ENCODE measurements at regions not wholly inside any gene's neighbourhood (a gene's known extent, or its start where the extent isn't known, plus 50 kb on each side); places are given as distances from the start of the nearest gene placed in this dataset.

DNA sequence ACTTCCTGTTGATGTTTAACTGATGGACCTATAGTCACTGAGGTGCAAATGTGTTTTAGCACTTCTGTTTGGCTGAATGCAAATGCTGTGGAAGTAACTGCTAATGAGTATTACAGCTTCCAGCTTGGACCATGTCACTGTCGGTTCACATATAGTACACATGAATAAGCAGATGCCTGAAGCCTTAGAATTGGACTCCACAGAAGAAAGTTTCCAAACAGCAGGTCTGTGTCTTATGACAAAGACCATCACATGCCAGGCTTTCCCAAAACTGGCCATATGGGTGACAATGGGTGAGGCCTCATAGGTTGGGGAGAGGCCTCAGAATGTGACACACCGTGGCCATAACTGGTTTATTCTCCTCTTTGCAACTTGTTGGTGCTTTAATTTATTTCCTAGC lies 241.8 kb downstream of the WNT5A start (continued):
- TF ChIP-seq STAT6 (CRISPR knock-in tag; conservative IDR thresholded peaks at IDR 0.05; ENCODE audit: low read depth), result no peak
- TF ChIP-seq, protein P1, sequence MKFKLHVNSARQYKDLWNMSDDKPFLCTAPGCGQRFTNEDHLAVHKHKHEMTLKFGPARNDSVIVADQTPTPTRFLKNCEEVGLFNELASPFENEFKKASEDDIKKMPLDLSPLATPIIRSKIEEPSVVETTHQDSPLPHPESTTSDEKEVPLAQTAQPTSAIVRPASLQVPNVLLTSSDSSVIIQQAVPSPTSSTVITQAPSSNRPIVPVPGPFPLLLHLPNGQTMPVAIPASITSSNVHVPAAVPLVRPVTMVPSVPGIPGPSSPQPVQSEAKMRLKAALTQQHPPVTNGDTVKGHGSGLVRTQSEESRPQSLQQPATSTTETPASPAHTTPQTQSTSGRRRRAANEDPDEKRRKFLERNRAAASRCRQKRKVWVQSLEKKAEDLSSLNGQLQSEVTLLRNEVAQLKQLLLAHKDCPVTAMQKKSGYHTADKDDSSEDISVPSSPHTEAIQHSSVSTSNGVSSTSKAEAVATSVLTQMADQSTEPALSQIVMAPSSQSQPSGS (CRISPR knock-in tag; IDR thresholded peaks at IDR 0.05; ENCODE audit: borderline replicate concordance, low read depth), result no peak
- TF ChIP-seq, protein P2, sequence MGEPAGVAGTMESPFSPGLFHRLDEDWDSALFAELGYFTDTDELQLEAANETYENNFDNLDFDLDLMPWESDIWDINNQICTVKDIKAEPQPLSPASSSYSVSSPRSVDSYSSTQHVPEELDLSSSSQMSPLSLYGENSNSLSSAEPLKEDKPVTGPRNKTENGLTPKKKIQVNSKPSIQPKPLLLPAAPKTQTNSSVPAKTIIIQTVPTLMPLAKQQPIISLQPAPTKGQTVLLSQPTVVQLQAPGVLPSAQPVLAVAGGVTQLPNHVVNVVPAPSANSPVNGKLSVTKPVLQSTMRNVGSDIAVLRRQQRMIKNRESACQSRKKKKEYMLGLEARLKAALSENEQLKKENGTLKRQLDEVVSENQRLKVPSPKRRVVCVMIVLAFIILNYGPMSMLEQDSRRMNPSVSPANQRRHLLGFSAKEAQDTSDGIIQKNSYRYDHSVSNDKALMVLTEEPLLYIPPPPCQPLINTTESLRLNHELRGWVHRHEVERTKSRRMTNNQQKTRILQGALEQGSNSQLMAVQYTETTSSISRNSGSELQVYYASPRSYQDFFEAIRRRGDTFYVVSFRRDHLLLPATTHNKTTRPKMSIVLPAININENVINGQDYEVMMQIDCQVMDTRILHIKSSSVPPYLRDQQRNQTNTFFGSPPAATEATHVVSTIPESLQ (CRISPR knock-in tag; IDR thresholded peaks at IDR 0.05), result no peak
- TF ChIP-seq EMX1 (CRISPR knock-in tag; IDR thresholded peaks at IDR 0.05), result no peak
- TF ChIP-seq ZNF232 (CRISPR knock-in tag; IDR thresholded peaks at IDR 0.05), result no peak
- no peak for TF ChIP-seq ZNF416 (CRISPR knock-in tag; IDR thresholded peaks at IDR 0.05)
- TF ChIP-seq, protein P3, sequence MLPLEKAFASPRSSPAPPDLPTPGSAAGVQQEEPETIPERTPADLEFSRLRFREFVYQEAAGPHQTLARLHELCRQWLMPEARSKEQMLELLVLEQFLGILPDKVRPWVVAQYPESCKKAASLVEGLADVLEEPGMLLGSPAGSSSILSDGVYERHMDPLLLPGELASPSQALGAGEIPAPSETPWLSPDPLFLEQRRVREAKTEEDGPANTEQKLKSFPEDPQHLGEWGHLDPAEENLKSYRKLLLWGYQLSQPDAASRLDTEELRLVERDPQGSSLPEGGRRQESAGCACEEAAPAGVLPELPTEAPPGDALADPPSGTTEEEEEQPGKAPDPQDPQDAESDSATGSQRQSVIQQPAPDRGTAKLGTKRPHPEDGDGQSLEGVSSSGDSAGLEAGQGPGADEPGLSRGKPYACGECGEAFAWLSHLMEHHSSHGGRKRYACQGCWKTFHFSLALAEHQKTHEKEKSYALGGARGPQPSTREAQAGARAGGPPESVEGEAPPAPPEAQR (CRISPR knock-in tag; IDR thresholded peaks at IDR 0.05), result no peak
- no peak for TF ChIP-seq CREB1 (CRISPR knock-in tag; IDR thresholded peaks at IDR 0.05)
- no peak for TF ChIP-seq KAT7 (CRISPR knock-in tag; IDR thresholded peaks at IDR 0.05; ENCODE audit: borderline replicate concordance)
- TF ChIP-seq ZNF121 (CRISPR knock-in tag; IDR thresholded peaks at IDR 0.05), result no peak
- no peak for TF ChIP-seq ZBTB43 (CRISPR knock-in tag; IDR thresholded peaks at IDR 0.05)

DNA sequence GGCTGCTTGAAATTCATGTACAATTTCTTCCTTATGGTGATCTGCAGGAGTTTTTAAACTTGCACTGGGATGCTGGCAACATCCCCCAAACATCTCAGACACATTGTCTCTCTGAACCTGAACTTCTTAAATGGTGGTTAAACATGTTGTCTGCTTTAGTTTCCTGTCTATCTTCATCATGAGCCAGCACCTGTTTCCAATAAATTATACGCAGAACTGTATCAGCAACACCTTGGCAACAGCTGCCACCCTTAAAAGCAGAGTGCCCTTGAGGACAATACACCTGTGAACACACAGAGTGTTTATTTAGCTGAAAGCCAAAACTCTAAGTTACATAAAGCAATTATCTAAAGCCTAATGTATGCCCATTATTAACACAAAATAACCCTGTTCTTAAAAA lies 242.9 kb downstream of the WNT5A start:
- Mint-ChIP-seq H3K9me3 (peaks cover 17% of the 10 kb centered on the region), H3K4me1 (peaks cover 12% of the 10 kb centered on the region), H3K27ac (no peak overlapping the region), H3K36me3 (peaks cover 12% of the 10 kb centered on the region), H3K27me3 (ENCODE audit: low read depth) (no peaks in the 10 kb centered on the region), H3K4me3 (no peak overlapping the region)
- ChIA-PET CTCF (no interaction called here), POLR2A (no interaction called here)
- no peak for DNase-seq (ENCODE audit: low spot score)
- TF ChIP-seq ZNF219 (CRISPR knock-in tag; IDR thresholded peaks at IDR 0.05; ENCODE audit: borderline replicate concordance), result no peak
- TF ChIP-seq CTCF (IDR thresholded peaks at IDR 0.05), result no peak
- TF ChIP-seq, protein P4, sequence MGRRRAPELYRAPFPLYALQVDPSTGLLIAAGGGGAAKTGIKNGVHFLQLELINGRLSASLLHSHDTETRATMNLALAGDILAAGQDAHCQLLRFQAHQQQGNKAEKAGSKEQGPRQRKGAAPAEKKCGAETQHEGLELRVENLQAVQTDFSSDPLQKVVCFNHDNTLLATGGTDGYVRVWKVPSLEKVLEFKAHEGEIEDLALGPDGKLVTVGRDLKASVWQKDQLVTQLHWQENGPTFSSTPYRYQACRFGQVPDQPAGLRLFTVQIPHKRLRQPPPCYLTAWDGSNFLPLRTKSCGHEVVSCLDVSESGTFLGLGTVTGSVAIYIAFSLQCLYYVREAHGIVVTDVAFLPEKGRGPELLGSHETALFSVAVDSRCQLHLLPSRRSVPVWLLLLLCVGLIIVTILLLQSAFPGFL (CRISPR knock-in tag; IDR thresholded peaks at IDR 0.05; ENCODE audit: borderline replicate concordance), result no peak
- no peak for TF ChIP-seq FOXJ3 (CRISPR knock-in tag; IDR thresholded peaks at IDR 0.05; ENCODE audit: borderline replicate concordance)
- TF ChIP-seq ZNF317 (CRISPR knock-in tag; IDR thresholded peaks at IDR 0.05; ENCODE audit: borderline replicate concordance, low read depth), result no peak
- no peak for ATAC-seq
